ENCODE measurements at regions not wholly inside any gene's neighbourhood (a gene's known extent, or its start where the extent isn't known, plus 50 kb on each side); places are given as distances from the start of the nearest gene placed in this dataset.

DNA sequence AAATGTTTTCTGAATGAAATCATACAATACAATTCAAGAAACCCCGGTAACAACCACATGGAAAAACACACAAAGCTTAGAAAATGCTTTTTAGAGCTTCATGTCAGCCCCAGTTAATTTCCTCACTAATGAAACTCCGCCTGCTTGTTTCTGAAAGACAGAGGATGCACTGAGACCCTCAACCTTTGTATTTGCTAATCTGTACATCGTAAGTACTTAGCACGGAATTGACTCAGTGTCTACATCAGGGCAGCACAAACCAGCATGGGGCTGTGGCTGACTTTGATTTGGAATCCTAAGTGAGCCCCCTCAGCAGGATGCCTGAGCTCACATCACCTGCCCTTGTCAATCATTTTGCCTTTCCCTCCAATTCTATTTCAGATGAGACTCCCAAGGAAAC, 499.1 kb upstream of the MPDZ start:
- dilution Hi-C loops (cut with MboI; ENCODE audit: extremely low pct_ligation_motif_present, low sequenced_read_pairs): no loop called here
- TF ChIP-seq, protein P1, sequence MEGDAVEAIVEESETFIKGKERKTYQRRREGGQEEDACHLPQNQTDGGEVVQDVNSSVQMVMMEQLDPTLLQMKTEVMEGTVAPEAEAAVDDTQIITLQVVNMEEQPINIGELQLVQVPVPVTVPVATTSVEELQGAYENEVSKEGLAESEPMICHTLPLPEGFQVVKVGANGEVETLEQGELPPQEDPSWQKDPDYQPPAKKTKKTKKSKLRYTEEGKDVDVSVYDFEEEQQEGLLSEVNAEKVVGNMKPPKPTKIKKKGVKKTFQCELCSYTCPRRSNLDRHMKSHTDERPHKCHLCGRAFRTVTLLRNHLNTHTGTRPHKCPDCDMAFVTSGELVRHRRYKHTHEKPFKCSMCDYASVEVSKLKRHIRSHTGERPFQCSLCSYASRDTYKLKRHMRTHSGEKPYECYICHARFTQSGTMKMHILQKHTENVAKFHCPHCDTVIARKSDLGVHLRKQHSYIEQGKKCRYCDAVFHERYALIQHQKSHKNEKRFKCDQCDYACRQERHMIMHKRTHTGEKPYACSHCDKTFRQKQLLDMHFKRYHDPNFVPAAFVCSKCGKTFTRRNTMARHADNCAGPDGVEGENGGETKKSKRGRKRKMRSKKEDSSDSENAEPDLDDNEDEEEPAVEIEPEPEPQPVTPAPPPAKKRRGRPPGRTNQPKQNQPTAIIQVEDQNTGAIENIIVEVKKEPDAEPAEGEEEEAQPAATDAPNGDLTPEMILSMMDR (optimal IDR thresholded peaks at IDR 0.05 in 1 of 3, IDR thresholded peaks at IDR 0.05 in 1 of 3, conservative IDR thresholded peaks at IDR 0.05 in 1 of 3; ENCODE audit: extremely low read depth in 1 of 3, insufficient read depth in 2 of 3, low read length in 3 of 3): no peak
- TF ChIP-seq EZH2 (IDR thresholded peaks at IDR 0.05; ENCODE audit: low read length): no peak
- DNase-seq (ENCODE audit: low read depth, low spot score): no peak
- H3K9ac ChIP-seq (ENCODE audit: control insufficient read depth, extremely low read depth, insufficient read depth, low read length): no peak overlapping the region
- FAIRE-seq: no peak
- no peaks in the 10 kb centered on the region for H3K79me2 ChIP-seq (ENCODE audit: control insufficient read depth, insufficient read depth, low read length)
- H3K9me3 ChIP-seq (ENCODE audit: control insufficient read depth, low read depth, low read length): no peaks in the 10 kb centered on the region
- H3K27me3 ChIP-seq (ENCODE audit: control insufficient read depth, extremely low read depth, insufficient read depth, low read length): no peaks in the 10 kb centered on the region
- H4K20me1 ChIP-seq (ENCODE audit: control insufficient read depth, extremely low read depth, insufficient read depth, low read length): no peaks in the 10 kb centered on the region
- H3K27ac ChIP-seq (ENCODE audit: control insufficient read depth, insufficient read depth, low read length): no peak overlapping the region
- H3K9me1 ChIP-seq (ENCODE audit: control insufficient read depth, extremely low read depth, insufficient read depth, low read length): no peaks in the 10 kb centered on the region
- no peaks in the 10 kb centered on the region for H3K36me3 ChIP-seq (ENCODE audit: control insufficient read depth in 2 of 2, extremely low read depth in 1 of 2, insufficient read depth in 2 of 2, low read length in 2 of 2)
- no peaks in the 10 kb centered on the region for H3K4me1 ChIP-seq (ENCODE audit: control insufficient read depth, extremely low read depth, insufficient read depth, low read length)
- no peak overlapping the region for H3K4me2 ChIP-seq (ENCODE audit: control insufficient read depth, extremely low read depth, insufficient read depth, low read depth, low read length)
- H3K4me3 ChIP-seq (ENCODE audit: control insufficient read depth in 2 of 3, extremely low read depth in 1 of 3, insufficient read depth in 2 of 3, low read depth in 1 of 3, low read length in 3 of 3): no peak overlapping the region
- H2AFZ ChIP-seq (ENCODE audit: control insufficient read depth, low read length): no peak overlapping the region

DNA sequence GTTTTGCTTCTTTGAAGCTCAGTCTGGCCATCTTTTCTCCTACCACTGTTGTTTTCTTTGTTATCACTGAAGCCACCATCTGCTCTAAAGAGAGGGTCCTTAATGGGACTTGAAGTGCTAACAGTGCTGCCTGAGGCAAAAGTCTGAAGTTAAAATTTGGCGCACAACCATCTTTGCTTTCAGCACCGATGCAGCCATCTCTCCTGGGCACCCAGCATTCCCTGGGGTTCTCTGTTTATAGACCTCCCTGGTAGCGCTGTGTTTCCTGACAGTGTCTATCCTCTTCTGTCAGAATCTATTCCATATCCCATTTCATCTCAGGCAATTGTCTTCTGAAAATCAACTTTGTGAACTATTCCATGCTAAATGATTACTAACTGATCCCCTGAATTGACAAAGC, 491.5 kb upstream of the MPDZ start:
- TF ChIP-seq, protein P1 (optimal IDR thresholded peaks at IDR 0.05 in 1 of 3, IDR thresholded peaks at IDR 0.05 in 1 of 3, conservative IDR thresholded peaks at IDR 0.05 in 1 of 3; ENCODE audit: extremely low read depth in 1 of 3, insufficient read depth in 2 of 3, low read length in 3 of 3): no peak
- no peak for TF ChIP-seq EZH2 (IDR thresholded peaks at IDR 0.05; ENCODE audit: low read length)
- H3K4me2 ChIP-seq (ENCODE audit: control insufficient read depth, extremely low read depth, insufficient read depth, low read depth, low read length): no peak overlapping the region
- H3K4me1 ChIP-seq (ENCODE audit: control insufficient read depth, extremely low read depth, insufficient read depth, low read length): no peaks in the 10 kb centered on the region
- H3K27me3 ChIP-seq (ENCODE audit: control insufficient read depth, extremely low read depth, insufficient read depth, low read length): no peaks in the 10 kb centered on the region
- no peak overlapping the region for H3K4me3 ChIP-seq (ENCODE audit: control insufficient read depth in 2 of 3, extremely low read depth in 1 of 3, insufficient read depth in 2 of 3, low read depth in 1 of 3, low read length in 3 of 3)
- no peak overlapping the region for H2AFZ ChIP-seq (ENCODE audit: control insufficient read depth, low read length)
- no peak for FAIRE-seq
- no peaks in the 10 kb centered on the region for H3K9me1 ChIP-seq (ENCODE audit: control insufficient read depth, extremely low read depth, insufficient read depth, low read length)
- no peaks in the 10 kb centered on the region for H3K9me3 ChIP-seq (ENCODE audit: control insufficient read depth, low read depth, low read length)
- no peak overlapping the region for H3K27ac ChIP-seq (ENCODE audit: control insufficient read depth, insufficient read depth, low read length)
- H4K20me1 ChIP-seq (ENCODE audit: control insufficient read depth, extremely low read depth, insufficient read depth, low read length): no peaks in the 10 kb centered on the region
- no peaks in the 10 kb centered on the region for H3K79me2 ChIP-seq (ENCODE audit: control insufficient read depth, insufficient read depth, low read length)
- no peaks in the 10 kb centered on the region for H3K36me3 ChIP-seq (ENCODE audit: control insufficient read depth in 2 of 2, extremely low read depth in 1 of 2, insufficient read depth in 2 of 2, low read length in 2 of 2)
- no peak for DNase-seq (ENCODE audit: low read depth, low spot score)
- no peak overlapping the region for H3K9ac ChIP-seq (ENCODE audit: control insufficient read depth, extremely low read depth, insufficient read depth, low read length)
- dilution Hi-C loops (cut with MboI; ENCODE audit: extremely low pct_ligation_motif_present, low sequenced_read_pairs): no loop called here

Data from keratinocyte (primary cell).